Activated CD4-positive, alpha-beta T cell treated with anti-CD3 and anti-CD28 coated beads, Interleukin-2, Interleukin-6, amounts not matched to agents 100 ng/mL and 50 ng/mL, durations not matched to agents 16 hours and 8 hours (primary cell): ENCODE measurements at regions not wholly inside any gene's neighbourhood (a gene's known extent, or its start where the extent isn't known, plus 50 kb on each side); places are given as distances from the start of the nearest gene placed in this dataset.

ENCODE experiments used
- DNase-seq: peaks from one replicate; pipeline ENCODE4 v3.0.0-alpha.2; 2020

- no peak for DNase-seq
These were observed 497.5 kb upstream of the CBLB start for GRCh38 chr3:106366352-106366751.

GRCh38 chr3:106367496-106367895 lies 498.7 kb upstream of the CBLB start:
- no peak for DNase-seq

- no peak for DNase-seq
These were observed 502.6 kb upstream of the CBLB start for GRCh38 chr3:106371221-106371970.

GRCh38 chr3:106371971-106372805 lies 503.4 kb upstream of the CBLB start:
- no peak for DNase-seq

GRCh38 chr3:106372806-106373190 lies 504.0 kb upstream of the CBLB start:
- DNase-seq = no peak

- DNase-seq = no peak
These were observed 507.3 kb upstream of the CBLB start for GRCh38 chr3:106376016-106376570.

GRCh38 chr3:106379251-106379750 lies 510.5 kb upstream of the CBLB start:
- DNase-seq = no peak

GRCh38 chr3:106380232-106380631 lies 511.4 kb upstream of the CBLB start:
- DNase-seq = no peak

GRCh38 chr3:106381286-106381938 lies 512.6 kb upstream of the CBLB start:
- no peak for DNase-seq

- no peak for DNase-seq
These were observed 513.1 kb upstream of the CBLB start for GRCh38 chr3:106381939-106382335.

GRCh38 chr3:106386050-106386449 lies 517.2 kb upstream of the CBLB start:
- DNase-seq = no peak

GRCh38 chr3:106392915-106393314 lies 524.1 kb upstream of the CBLB start:
- no peak for DNase-seq

- no peak for DNase-seq
These were observed 528.2 kb upstream of the CBLB start for GRCh38 chr3:106397006-106397405.

GRCh38 chr3:106398891-106399600 lies 530.2 kb upstream of the CBLB start:
- no peak for DNase-seq

- DNase-seq = no peak
These were observed 530.9 kb upstream of the CBLB start for GRCh38 chr3:106399761-106400160.

- no peak for DNase-seq
These were observed 533.1 kb upstream of the CBLB start for GRCh38 chr3:106401666-106402490.

GRCh38 chr3:106403371-106404145 lies 534.7 kb upstream of the CBLB start:
- no peak for DNase-seq

GRCh38 chr3:106413683-106414082 lies 544.9 kb upstream of the CBLB start:
- DNase-seq = no peak

- DNase-seq = no peak
These were observed 551.8 kb upstream of the CBLB start for GRCh38 chr3:106420628-106421027.

- no peak for DNase-seq
These were observed 552.6 kb upstream of the CBLB start for GRCh38 chr3:106421426-106421825.

- DNase-seq = no peak
These were observed 553.1 kb upstream of the CBLB start for GRCh38 chr3:106421909-106422308.
